ENCODE measurements at regions not wholly inside any gene's neighbourhood (a gene's known extent, or its start where the extent isn't known, plus 50 kb on each side); places are given as distances from the start of the nearest gene placed in this dataset.

- no peak for FAIRE-seq
- TF ChIP-seq SPI1 (IDR thresholded peaks at IDR 0.05; ENCODE audit: low read depth, low read length), result no peak
- TF ChIP-seq POU2F2 (IDR thresholded peaks at IDR 0.05; ENCODE audit: low read depth, low read length), result no peak
- TF ChIP-seq TAF1 (IDR thresholded peaks at IDR 0.05; ENCODE audit: low read depth, low read length), result no peak
These were observed 71.1 kb upstream of the CTDP1 start for GRCh38 chr18:79608535-79608934.

DNA sequence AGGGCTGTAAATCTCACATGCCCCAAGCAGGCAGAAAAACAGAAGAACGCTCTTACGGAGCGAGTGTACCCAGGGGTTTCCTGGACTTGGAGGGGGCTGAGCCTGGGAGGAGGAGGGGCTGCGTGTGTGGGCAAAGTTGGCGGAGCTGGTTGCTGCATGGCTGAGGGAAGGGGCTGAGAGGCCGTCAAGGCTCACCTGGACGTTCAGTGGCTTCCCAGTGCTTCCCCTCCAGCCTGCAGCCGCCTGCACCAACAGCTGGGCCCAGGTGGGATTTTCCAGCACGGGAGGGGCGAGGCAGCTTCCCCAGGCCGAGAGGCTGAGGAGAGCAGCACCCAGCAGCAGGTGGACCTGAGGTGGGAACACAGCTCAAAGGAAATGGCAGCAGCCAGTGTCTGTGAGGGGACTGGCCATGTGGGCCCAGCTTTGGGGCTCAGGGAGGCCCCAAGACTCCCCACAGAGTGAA is 70.6 kb upstream of the CTDP1 start:
- TF ChIP-seq POLR2AphosphoS5 (IDR thresholded peaks at IDR 0.05; ENCODE audit: low read depth, low read length) (no peak), POU2F2 (IDR thresholded peaks at IDR 0.05; ENCODE audit: low read depth, low read length) (no peak), POLR2A (IDR thresholded peaks at IDR 0.05; ENCODE audit: low read depth, low read length) (no peak), PAX5 (IDR thresholded peaks at IDR 0.05; ENCODE audit: insufficient read depth, low read length, severe bottlenecking) (no peak), SPI1 (IDR thresholded peaks at IDR 0.05; ENCODE audit: low read depth, low read length) (no peak), TAF1 (IDR thresholded peaks at IDR 0.05; ENCODE audit: low read depth, low read length) (no peak)
- DNase-seq (ENCODE audit: insufficient read length, low spot score) (no peak), FAIRE-seq (no peak)

More at GRCh38 chr18:79608535-79608934, 71.1 kb upstream of the CTDP1 start:
- no peak for DNase-seq (ENCODE audit: insufficient read length, low spot score)

DNA sequence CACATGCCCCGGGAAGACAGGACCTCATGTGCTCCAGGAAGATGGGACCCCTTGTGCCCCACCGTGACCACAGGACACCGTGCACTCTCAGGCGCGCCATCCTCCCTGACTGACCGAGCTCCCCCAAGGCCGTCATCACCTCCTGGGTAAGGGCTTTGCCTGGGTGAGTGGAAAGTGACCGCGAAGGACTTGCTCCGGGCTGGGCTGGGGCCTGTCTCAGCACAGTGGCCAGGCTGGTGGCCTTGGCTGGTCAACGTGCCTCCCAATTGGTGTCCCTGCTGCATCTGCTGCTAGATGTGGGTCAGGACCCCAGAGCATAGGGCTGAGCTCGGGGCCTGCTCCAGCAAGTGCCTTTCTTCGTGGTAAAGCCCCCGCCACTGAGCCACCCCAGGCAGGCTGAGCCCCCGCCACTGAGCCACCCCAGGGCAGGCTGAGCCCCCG is 69.7 kb upstream of the CTDP1 start:
- no peak for DNase-seq (ENCODE audit: insufficient read length, low spot score)
- no peak for FAIRE-seq
- TF ChIP-seq POU2F2 (IDR thresholded peaks at IDR 0.05; ENCODE audit: low read depth, low read length), result no peak
- no peak for TF ChIP-seq POLR2A (IDR thresholded peaks at IDR 0.05; ENCODE audit: low read depth, low read length)
- no peak for TF ChIP-seq TAF1 (IDR thresholded peaks at IDR 0.05; ENCODE audit: low read depth, low read length)
- no peak for TF ChIP-seq SPI1 (IDR thresholded peaks at IDR 0.05; ENCODE audit: low read depth, low read length)
- no peak for TF ChIP-seq POLR2AphosphoS5 (IDR thresholded peaks at IDR 0.05; ENCODE audit: low read depth, low read length)
- TF ChIP-seq PAX5 (IDR thresholded peaks at IDR 0.05; ENCODE audit: insufficient read depth, low read length, severe bottlenecking), result no peak

DNA sequence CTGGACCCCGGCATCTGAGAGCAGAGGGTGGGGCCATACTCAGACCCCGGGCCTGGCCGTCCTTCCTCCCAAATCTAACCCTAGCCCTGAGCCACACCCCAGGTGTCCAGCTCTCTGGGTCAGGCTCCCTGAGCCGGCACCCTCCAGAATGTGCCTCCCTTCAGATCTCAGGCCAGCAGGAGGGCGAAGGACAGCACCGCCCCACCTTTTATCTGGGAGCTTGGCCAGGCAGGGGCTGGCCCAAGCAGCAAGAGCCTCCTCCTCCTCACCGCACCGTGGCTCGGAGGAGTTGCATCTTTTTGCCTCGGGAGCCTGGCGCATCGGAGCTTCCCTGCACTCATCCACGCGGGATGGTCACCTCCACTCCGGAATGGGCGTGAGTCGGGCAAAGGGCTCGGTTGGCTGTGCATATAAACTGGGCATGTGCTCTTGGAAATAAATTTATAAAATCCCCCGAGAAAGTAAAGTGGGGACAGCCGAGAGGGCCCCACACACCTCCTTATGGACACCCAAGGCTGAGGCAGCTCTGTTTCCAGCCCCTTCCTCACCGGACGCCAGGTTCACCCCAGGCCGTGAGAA is 69.1 kb upstream of the CTDP1 start:
- FAIRE-seq (no peak), DNase-seq (ENCODE audit: insufficient read length, low spot score) (no peak)
- no peak for TF ChIP-seq POU2F2 (IDR thresholded peaks at IDR 0.05; ENCODE audit: low read depth, low read length)
- TF ChIP-seq TAF1 (IDR thresholded peaks at IDR 0.05; ENCODE audit: low read depth, low read length), result no peak
- no peak for TF ChIP-seq PAX5 (IDR thresholded peaks at IDR 0.05; ENCODE audit: insufficient read depth, low read length, severe bottlenecking)
- no peak for TF ChIP-seq POLR2AphosphoS5 (IDR thresholded peaks at IDR 0.05; ENCODE audit: low read depth, low read length)
- TF ChIP-seq POLR2A (IDR thresholded peaks at IDR 0.05; ENCODE audit: low read depth, low read length), result no peak
- TF ChIP-seq SPI1 (IDR thresholded peaks at IDR 0.05; ENCODE audit: low read depth, low read length), result no peak

GRCh38 chr18:79611040-79611681 is 68.4 kb upstream of the CTDP1 start:
- TF ChIP-seq SPI1 (IDR thresholded peaks at IDR 0.05; ENCODE audit: low read depth, low read length), result no peak
- DNase-seq (ENCODE audit: insufficient read length, low spot score), result no peak
- FAIRE-seq, result no peak

GRCh38 chr18:79612291-79613108 is 67.1 kb upstream of the CTDP1 start:
- no peak for FAIRE-seq
- TF ChIP-seq POLR2AphosphoS5 (IDR thresholded peaks at IDR 0.05; ENCODE audit: low read depth, low read length) (no peak), SPI1 (IDR thresholded peaks at IDR 0.05; ENCODE audit: low read depth, low read length) (no peak), TAF1 (IDR thresholded peaks at IDR 0.05; ENCODE audit: low read depth, low read length) (no peak), POLR2A (IDR thresholded peaks at IDR 0.05; ENCODE audit: low read depth, low read length) (no peak), PAX5 (IDR thresholded peaks at IDR 0.05; ENCODE audit: insufficient read depth, low read length, severe bottlenecking) (no peak), POU2F2 (IDR thresholded peaks at IDR 0.05; ENCODE audit: low read depth, low read length) (no peak)
- no peak for DNase-seq (ENCODE audit: insufficient read length, low spot score)

DNA sequence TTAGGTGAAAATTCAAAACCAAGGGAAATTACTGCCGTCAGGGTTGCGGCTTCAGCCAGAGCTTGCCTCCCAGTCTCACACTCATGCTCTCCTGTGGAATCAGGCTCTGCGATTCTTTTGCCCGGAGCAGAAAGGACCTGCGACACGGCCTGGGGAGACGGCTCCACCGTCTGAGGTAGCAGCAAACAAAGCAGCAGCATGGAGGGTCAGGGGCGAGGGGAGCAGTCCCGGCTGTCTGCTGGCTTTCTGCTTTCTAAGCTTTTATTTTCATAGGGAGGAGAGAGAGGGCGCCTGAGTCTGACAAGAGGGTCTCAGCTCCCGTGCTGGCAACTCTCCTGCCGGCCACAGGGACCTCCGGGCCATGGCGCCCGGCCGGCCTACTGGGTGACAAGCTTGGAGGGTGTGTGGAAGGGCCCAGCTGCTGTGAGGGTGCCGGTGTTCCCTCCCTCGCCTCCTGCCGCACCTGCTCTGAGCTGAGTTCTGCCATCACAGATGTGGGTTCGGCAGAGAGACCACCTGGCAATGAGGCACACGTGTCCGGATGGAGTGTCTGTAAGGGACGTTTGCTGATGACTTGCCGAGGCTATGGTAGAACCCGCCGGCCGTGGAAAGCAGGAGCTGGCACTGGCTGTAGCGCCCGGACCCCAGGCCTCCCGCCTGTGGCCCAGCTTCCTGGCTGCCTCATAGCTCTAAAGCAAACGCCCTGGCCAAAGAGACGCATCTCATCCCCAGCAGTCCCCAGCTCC is 66.2 kb upstream of the CTDP1 start:
- DNase-seq (ENCODE audit: insufficient read length, low spot score), result no peak
- TF ChIP-seq POU2F2 (IDR thresholded peaks at IDR 0.05; ENCODE audit: low read depth, low read length) (no peak), SPI1 (IDR thresholded peaks at IDR 0.05; ENCODE audit: low read depth, low read length) (no peak), TAF1 (IDR thresholded peaks at IDR 0.05; ENCODE audit: low read depth, low read length) (no peak), PAX5 (IDR thresholded peaks at IDR 0.05; ENCODE audit: insufficient read depth, low read length, severe bottlenecking) (no peak), POLR2AphosphoS5 (IDR thresholded peaks at IDR 0.05; ENCODE audit: low read depth, low read length) (no peak)
- no peak for FAIRE-seq

DNA sequence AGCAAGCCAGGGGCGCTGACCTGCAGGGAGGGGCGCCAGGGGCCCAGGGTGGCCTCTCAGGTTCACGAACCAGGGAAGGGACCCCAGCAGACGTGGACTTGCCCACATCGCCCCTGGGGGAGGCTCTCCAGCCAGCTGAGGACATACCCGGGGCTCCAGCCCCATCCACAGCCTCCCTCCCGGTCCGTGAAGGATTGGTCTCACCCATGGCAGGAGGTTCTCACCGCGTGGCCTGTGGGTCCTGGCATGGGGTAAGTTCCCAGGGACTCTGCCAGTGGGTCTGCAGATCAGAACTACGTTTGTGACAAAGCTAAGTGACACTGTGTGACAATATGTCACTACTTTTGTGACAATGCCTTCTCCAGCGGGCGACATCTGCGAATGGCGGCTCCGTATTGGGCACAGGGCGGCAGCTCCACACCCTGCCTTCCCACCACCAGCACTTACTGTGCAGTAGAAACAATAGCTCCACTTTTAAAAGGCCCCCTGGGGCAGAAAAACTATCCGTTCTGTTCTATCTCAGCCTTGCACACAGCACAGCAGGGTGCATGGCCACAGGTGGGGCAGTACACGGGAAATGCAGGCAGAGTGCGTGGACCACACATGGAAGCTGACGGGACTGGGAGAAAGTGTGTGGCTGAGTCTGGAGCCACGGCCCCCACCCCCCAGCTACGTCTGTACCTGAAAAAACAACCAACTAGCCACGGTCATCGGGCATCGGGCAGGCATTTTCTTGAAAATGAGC is 65.2 kb upstream of the CTDP1 start:
- no peak for FAIRE-seq
- DNase-seq (ENCODE audit: insufficient read length, low spot score), result no peak
- TF ChIP-seq TAF1 (IDR thresholded peaks at IDR 0.05; ENCODE audit: low read depth, low read length), result no peak
- TF ChIP-seq PAX5 (IDR thresholded peaks at IDR 0.05; ENCODE audit: insufficient read depth, low read length, severe bottlenecking), result no peak
- no peak for TF ChIP-seq POLR2A (IDR thresholded peaks at IDR 0.05; ENCODE audit: low read depth, low read length)
- no peak for TF ChIP-seq POLR2AphosphoS5 (IDR thresholded peaks at IDR 0.05; ENCODE audit: low read depth, low read length)
- TF ChIP-seq SPI1 (IDR thresholded peaks at IDR 0.05; ENCODE audit: low read depth, low read length), result no peak
- TF ChIP-seq POU2F2 (IDR thresholded peaks at IDR 0.05; ENCODE audit: low read depth, low read length), result no peak
